ENCODE measurements at regions not wholly inside any gene's neighbourhood (a gene's known extent, or its start where the extent isn't known, plus 50 kb on each side); places are given as distances from the start of the nearest gene placed in this dataset.
"Not testable (repeated sequence)": the region's sequence is repeated elsewhere in the genome, so short reads cannot be mapped to it uniquely, and the experiment has no call there.

- DNase-seq = no peak
Observed at GRCh38 chr5:162811071-162811470, 626.3 kb upstream of the CCNG1 start.

GRCh38 chr5:162816816-162817215 lies 620.6 kb upstream of the CCNG1 start:
- no peak for DNase-seq

GRCh38 chr5:162817364-162817763 lies 620.0 kb upstream of the CCNG1 start:
- DNase-seq = no peak

GRCh38 chr5:162821664-162822063 lies 615.7 kb upstream of the CCNG1 start:
- DNase-seq = not testable (repeated sequence)

GRCh38 chr5:162824360-162824759 lies 613.0 kb upstream of the CCNG1 start:
- no peak for DNase-seq

GRCh38 chr5:162837155-162837554 lies 600.2 kb upstream of the CCNG1 start:
- no peak for DNase-seq

GRCh38 chr5:162842727-162843126 lies 594.7 kb upstream of the CCNG1 start:
- DNase-seq = no peak

- no peak for DNase-seq
Observed at GRCh38 chr5:162852134-162852533, 585.3 kb upstream of the CCNG1 start.

GRCh38 chr5:162858770-162859169 lies 578.6 kb upstream of the CCNG1 start:
- DNase-seq = no peak

GRCh38 chr5:162870966-162871365 lies 566.4 kb upstream of the CCNG1 start:
- no peak for DNase-seq

- no peak for DNase-seq
Observed at GRCh38 chr5:162882629-162883028, 554.8 kb upstream of the CCNG1 start.

GRCh38 chr5:162886717-162887116 lies 550.7 kb upstream of the CCNG1 start:
- no peak for DNase-seq

- DNase-seq = no peak
Observed at GRCh38 chr5:162888268-162888667, 549.1 kb upstream of the CCNG1 start.

- DNase-seq = no peak
Observed at GRCh38 chr5:162911873-162912272, 525.5 kb upstream of the CCNG1 start.

- no peak for DNase-seq
Observed at GRCh38 chr5:162916368-162916767, 521.0 kb upstream of the CCNG1 start.

GRCh38 chr5:162929104-162929503 lies 508.3 kb upstream of the CCNG1 start:
- DNase-seq = no peak

GRCh38 chr5:162931501-162931900 lies 505.9 kb upstream of the CCNG1 start:
- no peak for DNase-seq

- no peak for DNase-seq
Observed at GRCh38 chr5:162939991-162940390, 497.4 kb upstream of the CCNG1 start.

- DNase-seq = no peak
Observed at GRCh38 chr5:162948677-162949076, 488.7 kb upstream of the CCNG1 start.

- DNase-seq = no peak
Observed at GRCh38 chr5:162956570-162956969, 480.8 kb upstream of the CCNG1 start.

GRCh38 chr5:162964144-162964543 lies 473.3 kb upstream of the CCNG1 start:
- DNase-seq = not testable (repeated sequence)

- DNase-seq = no peak
Observed at GRCh38 chr5:162990063-162990462, 447.3 kb upstream of the CCNG1 start.

- no peak for DNase-seq
Observed at GRCh38 chr5:162990856-162991497, 446.4 kb upstream of the CCNG1 start.

- no peak for DNase-seq
Observed at GRCh38 chr5:162995568-162995967, 441.8 kb upstream of the CCNG1 start.

GRCh38 chr5:162996053-162996452 lies 441.3 kb upstream of the CCNG1 start:
- DNase-seq = no peak

GRCh38 chr5:163005949-163006348 lies 431.4 kb upstream of the CCNG1 start:
- DNase-seq = no peak
